HepG2 (cell line): ENCODE measurements at regions not wholly inside any gene's neighbourhood (a gene's known extent, or its start where the extent isn't known, plus 50 kb on each side); places are given as distances from the start of the nearest gene placed in this dataset.

Source experiments
- ATAC-seq: fragments of 200-7000 bp; cut with Tn5 transposase; 3 replicates; pipeline ENCODE4 v1.9.1; 2020; ENCODE audit warnings: mild to moderate bottlenecking, moderate library complexity
- BruUV-seq: library from RNA; stranded (reverse); fragments of 400-500 nt; replicated peaks from 2 replicates; lab custom pipeline; 2021; lab: Mats Ljungman, UMichigan
- CTCF ChIA-PET: fragments of 300-600 bp; formaldehyde crosslinking; extraction: SDS; loops from one replicate; lab custom pipeline; 2021; ENCODE audit warnings: low total read pairs, inconsistent platforms, low intra/inter-chr PET ratio; lab: Yijun Ruan, JAX
- POLR2A ChIA-PET: fragments of 350-600 bp; sonication (Branson Sonifier 250); formaldehyde crosslinking; loops from one replicate; lab custom pipeline; 2020; ENCODE audit warnings: antibody characterized with exemption, inconsistent platforms; lab: Yijun Ruan, JAX
- DNase-seq: peaks from one replicate; pipeline ENCODE4 v3.0.0-alpha.2; 2015; ENCODE audit warnings: low spot score
- FAIRE-seq: peaks from 3 replicates; lab custom pipeline; 2011; peaks lifted over from hg19 to GRCh38; lab: Jason Lieb, UNC
- H2AFZ ChIP-seq: one replicate; pipeline ENCODE4 v1.6.1; 2011; ENCODE audit warnings: low read length, inconsistent platforms
- H3K27ac ChIP-seq: fragments of 300-600 bp; 3 replicates; pipeline ENCODE4 v1.8.0; 2011; ENCODE audit warnings: mixed run types, mild to moderate bottlenecking, mixed read lengths, low read length, inconsistent platforms; ENCODE audit not compliant: insufficient read depth; ENCODE audit errors: extremely low read length
- H3K27me3 ChIP-seq, 2 experiments: fragments of 200-600 bp in 1 of 2; 2 replicates in 1 of 2; 3 replicates in 1 of 2; pipeline versions ENCODE4 v1.6.0 to v1.8.0; 2011; ENCODE audit warnings: low read length in 2 of 2, mild to moderate bottlenecking in 2 of 2, moderate library complexity in 2 of 2, inconsistent platforms in 1 of 2; ENCODE audit not compliant: insufficient read depth in 2 of 2, control insufficient read depth in 1 of 2
- H3K36me3 ChIP-seq, 2 experiments: fragments of 200-600 bp in 1 of 2; replicated peaks in 1 of 2; 2 replicates in 1 of 2; 3 replicates in 1 of 2; pipeline versions ENCODE4 v1.5.1 to v1.8.0; 2011; ENCODE audit warnings: low read length in 2 of 2, inconsistent platforms in 1 of 2; ENCODE audit not compliant: insufficient read depth in 2 of 2, control insufficient read depth in 1 of 2
- H3K4me1 ChIP-seq: 2 replicates; pipeline ENCODE4 v1.5.1; 2012; ENCODE audit warnings: low read length, inconsistent platforms; ENCODE audit not compliant: insufficient read depth
- H3K4me2 ChIP-seq: 2 replicates; pipeline ENCODE4 v1.6.0; 2011; ENCODE audit warnings: low read depth, low read length, inconsistent platforms
- H3K4me3 ChIP-seq, 3 experiments: fragments of 200-600 bp in 1 of 3; sonication (generic), shearing (Covaris generic) in 1 of 3; replicated peaks in 1 of 3; 2 replicates each; pipeline ENCODE4 v1.5.1; 2011 to 2016; ENCODE audit warnings: low read length in 3 of 3, inconsistent platforms in 2 of 3, low read depth in 2 of 3, mild to moderate bottlenecking in 2 of 3, control low read depth in 1 of 3, mixed read lengths in 1 of 3; ENCODE audit not compliant: insufficient read depth in 1 of 3
- H3K79me2 ChIP-seq: one replicate; pipeline ENCODE4 v1.6.1; 2011; ENCODE audit warnings: low read length, inconsistent platforms; ENCODE audit not compliant: insufficient read depth
- H3K9ac ChIP-seq: 2 replicates; pipeline ENCODE4 v1.6.0; 2011; ENCODE audit warnings: mild to moderate bottlenecking, low read depth, low read length, inconsistent platforms; ENCODE audit not compliant: insufficient read depth
- H3K9me3 ChIP-seq: 2 replicates; pipeline ENCODE4 v1.5.1; 2012; ENCODE audit warnings: mild to moderate bottlenecking, low read length
- H4K20me1 ChIP-seq: 2 replicates; pipeline ENCODE4 v1.6.0; 2011; ENCODE audit warnings: inconsistent platforms, mild to moderate bottlenecking, low read length, moderate library complexity; ENCODE audit not compliant: insufficient read depth
- AHDC1 ChIP-seq: sonication (generic); formaldehyde crosslinking; IDR thresholded peaks from 2 replicates; pipeline ENCODE4 v1.5.1; 2020; ENCODE audit warnings: mild to moderate bottlenecking, missing genetic modification reagents, borderline replicate concordance
- ZNF549 ChIP-seq: sonication (generic); formaldehyde crosslinking; IDR thresholded peaks from 2 replicates; pipeline ENCODE4 v1.5.0; 2020; ENCODE audit warnings: missing genetic modification reagents
- ZNF639 ChIP-seq: conservative IDR thresholded peaks from 2 replicates; pipeline ENCODE4 v1.6.1; 2018; ENCODE audit warnings: missing genetic modification reagents
- WGBS: methylation state at CpG from one replicate; pipeline ENCODE4 v1.1.6; 2017; ENCODE audit warnings: low lambda C conversion rate; 5-methylcytosine and 5-hydroxymethylcytosine counted together
- in situ Hi-C: cut with HindIII; loops from 2 replicates; pipeline ENCODE4 v1.10.0; 2017; ENCODE audit warnings: low pct_unique_long_range_greater_than_20kb; ENCODE audit not compliant: extremely low pct_ligation_motif_present
- intact Hi-C: fragments of 100-400 bp; cut with micrococcal nuclease; formaldehyde crosslinking; loops from one replicate; pipeline ENCODE4 v1.10.0; 2022; ENCODE audit not compliant: unreplicated experiment

GRCh38 chr12:82608706-82609105 lies 78.0 kb upstream of the TMTC2 start:
- H3K9me3 ChIP-seq, result no peaks in the 10 kb centered on the region
- in situ Hi-C loops (no loop called here), intact Hi-C loops (no loop called here)
- no TSS peak for BruUV-seq
- no peak overlapping the region for H3K9ac ChIP-seq
- H3K36me3 ChIP-seq, result no peaks in the 10 kb centered on the region
- H4K20me1 ChIP-seq, result no peaks in the 10 kb centered on the region
- POLR2A ChIA-PET, result no interaction called here
- CTCF ChIA-PET, result no interaction called here
- H3K4me2 ChIP-seq, result no peak overlapping the region
- no peaks in the 10 kb centered on the region for H3K4me1 ChIP-seq
- 0% methylated on average over 1 of the region's 1 CpG for WGBS
- no peak overlapping the region for H3K4me3 ChIP-seq
- ATAC-seq (no peak), DNase-seq (no peak)
- H3K27me3 ChIP-seq, result no peaks in the 10 kb centered on the region
- H2AFZ ChIP-seq, result no peak overlapping the region
- no peak overlapping the region for H3K27ac ChIP-seq
- no peaks in the 10 kb centered on the region for H3K79me2 ChIP-seq
- TF ChIP-seq AHDC1 (CRISPR knock-in tag) (no peak), ZNF639 (CRISPR knock-in tag) (no peak), ZNF549 (no peak)
- TF ChIP-seq, all 625 proteins: peak for 0
- no peak for FAIRE-seq
